ENCODE measurements at regions not wholly inside any gene's neighbourhood (a gene's known extent, or its start where the extent isn't known, plus 50 kb on each side); places are given as distances from the start of the nearest gene placed in this dataset.
A peak's percentile ranks its signal among the peaks of the same experiment; 100 is the strongest.
"Not testable (repeated sequence)": the region's sequence is repeated elsewhere in the genome, so short reads cannot be mapped to it uniquely, and the experiment has no call there.

- dilution Hi-C loops (cut with MboI; ENCODE audit: extremely low pct_ligation_motif_present, low sequenced_read_pairs); H3K4me2 ChIP-seq (ENCODE audit: insufficient read depth, low read length); H3K4me3 ChIP-seq (replicated peaks in 1 of 3; ENCODE audit: insufficient read depth in 1 of 3, low read depth in 1 of 3, low read length in 3 of 3); H2AFZ ChIP-seq (ENCODE audit: low read depth, low read length); H3K4me1 ChIP-seq (ENCODE audit: control insufficient read depth, extremely low read depth, insufficient read depth, low read length); H3K9ac ChIP-seq (replicated peaks; ENCODE audit: extremely low read depth, insufficient read depth, low read length); DNase-seq (ENCODE audit: low read depth, low spot score); CTCF ChIA-PET; POLR2A ChIA-PET; H3K9me1 ChIP-seq (replicated peaks; ENCODE audit: control insufficient read depth, extremely low read depth, insufficient read depth, low read length); H4K20me1 ChIP-seq (replicated peaks; ENCODE audit: control insufficient read depth, extremely low read depth, insufficient read depth, low read length); H3K27me3 ChIP-seq (ENCODE audit: control insufficient read depth in 2 of 2, insufficient read depth in 2 of 2, low read length in 2 of 2); FAIRE-seq; H3K36me3 ChIP-seq (ENCODE audit: control insufficient read depth in 2 of 2, extremely low read depth in 1 of 2, insufficient read depth in 2 of 2, low read length in 2 of 2); H3K9me3 ChIP-seq (replicated peaks; ENCODE audit: control insufficient read depth, insufficient read depth, low read length); BruUV-seq (replicated peaks); H3K27ac ChIP-seq (ENCODE audit: insufficient read depth, low read depth, low read length); intact Hi-C loops (cut with micrococcal nuclease): not testable (repeated sequence)
- peaks cover 12% of the 10 kb centered on the region for H3K79me2 ChIP-seq (ENCODE audit: control insufficient read depth, insufficient read depth, low read length)
These were observed 62.6 kb upstream of the GOLGA8Q start for GRCh38 chr15:30489237-30489636.

- H3K4me3 ChIP-seq (replicated peaks in 1 of 3; ENCODE audit: insufficient read depth in 1 of 3, low read depth in 1 of 3, low read length in 3 of 3); H3K9me3 ChIP-seq (replicated peaks; ENCODE audit: control insufficient read depth, insufficient read depth, low read length); CTCF ChIA-PET; intact Hi-C loops (cut with micrococcal nuclease); FAIRE-seq; H3K36me3 ChIP-seq (ENCODE audit: control insufficient read depth in 2 of 2, extremely low read depth in 1 of 2, insufficient read depth in 2 of 2, low read length in 2 of 2); H3K27ac ChIP-seq (ENCODE audit: insufficient read depth, low read depth, low read length); H3K4me1 ChIP-seq (ENCODE audit: control insufficient read depth, extremely low read depth, insufficient read depth, low read length); H3K4me2 ChIP-seq (ENCODE audit: insufficient read depth, low read length); BruUV-seq (replicated peaks); H3K9ac ChIP-seq (replicated peaks; ENCODE audit: extremely low read depth, insufficient read depth, low read length); H4K20me1 ChIP-seq (replicated peaks; ENCODE audit: control insufficient read depth, extremely low read depth, insufficient read depth, low read length); DNase-seq (ENCODE audit: low read depth, low spot score); POLR2A ChIA-PET; dilution Hi-C loops (cut with MboI; ENCODE audit: extremely low pct_ligation_motif_present, low sequenced_read_pairs); H3K27me3 ChIP-seq (ENCODE audit: control insufficient read depth in 2 of 2, insufficient read depth in 2 of 2, low read length in 2 of 2); H2AFZ ChIP-seq (ENCODE audit: low read depth, low read length); H3K9me1 ChIP-seq (replicated peaks; ENCODE audit: control insufficient read depth, extremely low read depth, insufficient read depth, low read length): not testable (repeated sequence)
- H3K79me2 ChIP-seq (ENCODE audit: control insufficient read depth, insufficient read depth, low read length): peaks cover 12% of the 10 kb centered on the region
These were observed 61.5 kb upstream of the GOLGA8Q start for GRCh38 chr15:30490334-30490733.

- CTCF ChIA-PET; dilution Hi-C loops (cut with MboI; ENCODE audit: extremely low pct_ligation_motif_present, low sequenced_read_pairs); H3K9ac ChIP-seq (replicated peaks; ENCODE audit: extremely low read depth, insufficient read depth, low read length); H3K36me3 ChIP-seq (ENCODE audit: control insufficient read depth in 2 of 2, extremely low read depth in 1 of 2, insufficient read depth in 2 of 2, low read length in 2 of 2); H3K4me1 ChIP-seq (ENCODE audit: control insufficient read depth, extremely low read depth, insufficient read depth, low read length); H3K79me2 ChIP-seq (ENCODE audit: control insufficient read depth, insufficient read depth, low read length); H2AFZ ChIP-seq (ENCODE audit: low read depth, low read length); H4K20me1 ChIP-seq (replicated peaks; ENCODE audit: control insufficient read depth, extremely low read depth, insufficient read depth, low read length); DNase-seq (ENCODE audit: low read depth, low spot score); H3K27me3 ChIP-seq (ENCODE audit: control insufficient read depth in 2 of 2, insufficient read depth in 2 of 2, low read length in 2 of 2); H3K27ac ChIP-seq (ENCODE audit: insufficient read depth, low read depth, low read length); BruUV-seq (replicated peaks); H3K4me2 ChIP-seq (ENCODE audit: insufficient read depth, low read length); intact Hi-C loops (cut with micrococcal nuclease); H3K4me3 ChIP-seq (replicated peaks in 1 of 3; ENCODE audit: insufficient read depth in 1 of 3, low read depth in 1 of 3, low read length in 3 of 3); POLR2A ChIA-PET; FAIRE-seq; H3K9me1 ChIP-seq (replicated peaks; ENCODE audit: control insufficient read depth, extremely low read depth, insufficient read depth, low read length); H3K9me3 ChIP-seq (replicated peaks; ENCODE audit: control insufficient read depth, insufficient read depth, low read length): not testable (repeated sequence)
These were observed 57.9 kb upstream of the GOLGA8Q start for GRCh38 chr15:30493947-30494346.

- H3K36me3 ChIP-seq (ENCODE audit: control insufficient read depth in 2 of 2, extremely low read depth in 1 of 2, insufficient read depth in 2 of 2, low read length in 2 of 2); H3K27me3 ChIP-seq (ENCODE audit: control insufficient read depth in 2 of 2, insufficient read depth in 2 of 2, low read length in 2 of 2); BruUV-seq (replicated peaks); H3K9ac ChIP-seq (replicated peaks; ENCODE audit: extremely low read depth, insufficient read depth, low read length); POLR2A ChIA-PET; H4K20me1 ChIP-seq (replicated peaks; ENCODE audit: control insufficient read depth, extremely low read depth, insufficient read depth, low read length); H3K9me1 ChIP-seq (replicated peaks; ENCODE audit: control insufficient read depth, extremely low read depth, insufficient read depth, low read length); H3K79me2 ChIP-seq (ENCODE audit: control insufficient read depth, insufficient read depth, low read length); dilution Hi-C loops (cut with MboI; ENCODE audit: extremely low pct_ligation_motif_present, low sequenced_read_pairs); H3K27ac ChIP-seq (ENCODE audit: insufficient read depth, low read depth, low read length); intact Hi-C loops (cut with micrococcal nuclease); H3K4me3 ChIP-seq (replicated peaks in 1 of 3; ENCODE audit: insufficient read depth in 1 of 3, low read depth in 1 of 3, low read length in 3 of 3); DNase-seq (ENCODE audit: low read depth, low spot score); H3K4me2 ChIP-seq (ENCODE audit: insufficient read depth, low read length); CTCF ChIA-PET; H2AFZ ChIP-seq (ENCODE audit: low read depth, low read length); H3K4me1 ChIP-seq (ENCODE audit: control insufficient read depth, extremely low read depth, insufficient read depth, low read length); H3K9me3 ChIP-seq (replicated peaks; ENCODE audit: control insufficient read depth, insufficient read depth, low read length): not testable (repeated sequence)
- FAIRE-seq: peak; percentile 49
These were observed 54.6 kb upstream of the GOLGA8Q start for GRCh38 chr15:30497275-30497674.
